ENCODE measurements at regions not wholly inside any gene's neighbourhood (a gene's known extent, or its start where the extent isn't known, plus 50 kb on each side); places are given as distances from the start of the nearest gene placed in this dataset.

DNA sequence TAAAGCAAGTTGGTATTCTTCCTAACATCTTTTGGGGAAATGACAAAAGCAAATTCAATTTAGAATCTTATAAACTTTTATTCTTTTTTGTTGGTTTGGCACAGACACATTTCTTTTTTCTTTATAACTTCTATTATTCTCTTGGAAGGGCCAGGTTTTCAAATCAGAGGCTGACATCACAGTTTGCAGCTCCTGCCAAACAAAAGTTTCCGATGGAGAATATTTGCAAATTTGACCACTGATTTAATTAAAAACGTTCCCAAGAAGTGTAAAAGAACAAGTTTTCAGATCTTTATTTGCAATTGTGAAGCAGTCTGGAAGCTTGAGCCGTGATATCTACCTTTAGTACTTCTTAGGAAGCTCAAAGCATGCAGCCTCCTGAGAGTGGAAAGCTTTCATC is 53.8 kb upstream of the CD83 start:
- no peak for DNase-seq (ENCODE audit: low read depth in 4 of 4, low spot score in 3 of 4)

DNA sequence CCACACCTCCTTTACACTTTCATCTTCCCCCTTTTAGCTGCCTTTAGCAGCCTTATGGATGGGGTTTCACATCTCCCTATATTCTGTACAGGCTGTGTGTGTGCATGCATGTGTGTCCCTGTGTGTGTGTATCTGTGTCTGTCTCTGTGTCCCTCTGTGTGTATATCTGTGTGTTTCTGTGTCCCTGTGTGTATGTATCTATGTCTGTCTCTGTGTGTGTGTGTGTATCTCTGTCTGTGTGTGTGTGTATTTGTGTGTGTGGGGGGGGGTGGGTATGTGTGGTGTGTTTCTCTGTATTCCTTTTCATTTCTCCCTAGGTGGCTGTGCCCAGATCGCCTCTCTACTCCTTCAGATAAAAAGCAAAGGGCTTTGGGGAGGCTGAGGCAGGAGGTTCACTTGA is 52.2 kb upstream of the CD83 start:
- no peak for DNase-seq (ENCODE audit: low read depth in 4 of 4, low spot score in 3 of 4)

DNA sequence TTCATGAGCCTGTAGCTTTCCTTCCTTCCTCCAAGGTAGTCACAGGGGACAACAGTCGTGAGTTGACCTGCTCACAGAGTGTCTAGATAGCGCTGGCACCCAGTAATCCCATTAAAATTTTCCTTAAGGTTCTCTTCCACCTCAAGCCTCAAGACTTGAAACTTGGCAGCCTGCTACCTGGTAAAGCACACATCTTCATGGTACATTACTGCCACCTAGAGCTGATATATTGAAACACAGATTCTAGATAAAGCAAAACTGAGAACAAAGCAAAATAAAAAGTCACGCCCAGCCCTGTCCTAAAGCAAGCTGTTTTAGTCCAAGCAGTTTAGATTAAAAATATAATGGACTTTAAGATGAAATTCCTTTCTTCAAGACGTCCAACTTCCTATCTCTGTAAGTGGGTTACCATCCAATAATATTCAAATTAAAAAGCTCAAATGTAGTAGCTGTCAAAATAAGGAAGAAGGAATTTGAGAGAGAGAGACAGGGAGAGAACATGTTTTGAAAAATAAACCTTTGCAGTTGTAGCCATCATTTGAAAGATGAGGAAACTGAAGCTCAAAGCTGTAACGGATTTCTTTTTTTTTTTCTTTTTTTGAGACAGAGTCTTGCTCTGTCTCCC is 50.7 kb upstream of the CD83 start:
- DNase-seq (ENCODE audit: low read depth in 4 of 4, low spot score in 3 of 4), result peak in 3 of 4 donors; percentile 46 to 56 (median 54)

DNA sequence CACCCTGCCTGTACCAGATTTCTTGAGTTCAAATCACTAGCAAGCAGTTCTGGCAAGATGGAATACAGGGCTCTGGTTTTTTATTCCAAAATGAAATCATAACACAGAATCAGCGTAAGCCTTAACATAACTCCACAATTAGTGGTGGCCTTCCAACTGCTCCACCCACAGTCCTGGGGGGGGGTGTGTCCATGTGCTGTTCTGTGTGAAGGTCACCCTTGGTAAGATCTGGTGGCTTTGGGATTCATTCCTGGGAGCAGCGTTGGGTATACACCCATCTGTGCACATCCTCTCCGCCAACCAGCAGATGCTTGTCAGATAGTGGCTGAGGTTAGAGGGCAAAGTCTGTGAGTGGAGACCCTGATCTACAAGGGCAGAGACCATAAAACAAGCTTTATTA is 49.9 kb upstream of the CD83 start:
- no peak for DNase-seq (ENCODE audit: low read depth in 4 of 4, low spot score in 3 of 4)
